Ascending aorta (tissue), 2 donors: ENCODE measurements at regions not wholly inside any gene's neighbourhood (a gene's known extent, or its start where the extent isn't known, plus 50 kb on each side); places are given as distances from the start of the nearest gene placed in this dataset.
"Not testable (repeated sequence)": the region's sequence is repeated elsewhere in the genome, so short reads cannot be mapped to it uniquely, and the experiment has no call there.

Experiments used
- DNase-seq, 2 donors: peaks; one replicate each; pipeline ENCODE4 v3.0.0-alpha.2; 2019; ENCODE audit warnings: low spot score in 2 of 2
- H3K27ac ChIP-seq, 2 donors: fragments of 200-600 bp; sonication (generic); one replicate each; pipeline ENCODE4 v1.5.1; 2016 to 2017; ENCODE audit warnings: mild to moderate bottlenecking in 1 of 2
- H3K27me3 ChIP-seq: fragments of 200-600 bp; sonication (generic); one replicate; pipeline ENCODE4 v1.5.1; 2017
- H3K36me3 ChIP-seq, 2 donors: fragments of 200-600 bp; sonication (generic); one replicate each; pipeline ENCODE4 v1.5.1; 2016
- H3K4me1 ChIP-seq, 2 donors: fragments of 200-600 bp; sonication (generic); one replicate each; pipeline ENCODE4 v1.5.1; 2016 to 2017; ENCODE audit warnings: mild to moderate bottlenecking in 1 of 2
- H3K4me3 ChIP-seq, 2 donors: fragments of 200-600 bp; sonication (generic); one replicate each; pipeline ENCODE4 v1.5.1; 2016 to 2017; ENCODE audit warnings: mild to moderate bottlenecking in 1 of 2
- H3K9me3 ChIP-seq, 2 donors: fragments of 200-600 bp; sonication (generic); one replicate each; pipeline ENCODE4 v1.5.1; 2016
- CTCF ChIP-seq, 3 experiments: fragments of 200-600 bp in 2 of 3; fragments of 450-650 bp in 1 of 3; sonication (generic) in 2 of 3; IDR thresholded peaks; one replicate each; pipeline ENCODE4 v1.5.1; 2016 to 2019; ENCODE audit warnings: antibody characterized with exemption in 3 of 3, mild to moderate bottlenecking in 1 of 3, moderate library complexity in 1 of 3
- intact Hi-C: fragments of 100-400 bp; cut with DNase I; formaldehyde crosslinking; loops from one replicate; pipeline ENCODE4 v1.15.1; 2023

GRCh38 chr4:115491686-115492085 lies 378.3 kb upstream of the NDST4 start:
- TF ChIP-seq CTCF (IDR thresholded peaks at IDR 0.05) = no peak
- intact Hi-C loops = no loop called here

GRCh38 chr4:115489279-115489678 lies 375.9 kb upstream of the NDST4 start:
- Histone ChIP-seq H3K4me3 (no peak overlapping the region), H3K4me1 (no peaks in the 10 kb centered on the region), H3K27me3 (no peaks in the 10 kb centered on the region), H3K36me3 (no peaks in the 10 kb centered on the region), H3K9me3 (no peaks in the 10 kb centered on the region), H3K27ac (no peak overlapping the region)
- intact Hi-C loops = no loop called here
- no peak for DNase-seq
- no peak for TF ChIP-seq CTCF (IDR thresholded peaks at IDR 0.05)

More at GRCh38 chr4:115491686-115492085, 378.3 kb upstream of the NDST4 start:
- Histone ChIP-seq H3K27ac (no peak overlapping the region), H3K27me3 (no peaks in the 10 kb centered on the region), H3K9me3 (no peaks in the 10 kb centered on the region), H3K36me3 (no peaks in the 10 kb centered on the region), H3K4me1 (no peaks in the 10 kb centered on the region), H3K4me3 (no peak overlapping the region)
- no peak for DNase-seq

- Histone ChIP-seq H3K27me3 (no peaks in the 10 kb centered on the region), H3K4me3 (no peak overlapping the region), H3K9me3 (no peaks in the 10 kb centered on the region), H3K36me3 (no peaks in the 10 kb centered on the region), H3K27ac (no peak overlapping the region), H3K4me1 (no peaks in the 10 kb centered on the region)
- no peak for DNase-seq
- intact Hi-C loops = no loop called here
- no peak for TF ChIP-seq CTCF (IDR thresholded peaks at IDR 0.05)
Measured at GRCh38 chr4:115485402-115485801, 372.0 kb upstream of the NDST4 start.

- intact Hi-C loops = no loop called here
- Histone ChIP-seq H3K4me1 (no peaks in the 10 kb centered on the region), H3K9me3 (no peaks in the 10 kb centered on the region), H3K36me3 (no peaks in the 10 kb centered on the region), H3K27me3 (no peaks in the 10 kb centered on the region), H3K4me3 (no peak overlapping the region), H3K27ac (no peak overlapping the region)
- DNase-seq = no peak
- no peak for TF ChIP-seq CTCF (IDR thresholded peaks at IDR 0.05)
Measured at GRCh38 chr4:115484479-115484878, 371.1 kb upstream of the NDST4 start.

GRCh38 chr4:115470763-115471162 lies 357.3 kb upstream of the NDST4 start:
- Histone ChIP-seq H3K9me3 (no peaks in the 10 kb centered on the region), H3K27ac (no peak overlapping the region), H3K4me3 (no peak overlapping the region), H3K36me3 (no peaks in the 10 kb centered on the region), H3K4me1 (no peaks in the 10 kb centered on the region), H3K27me3 (no peaks in the 10 kb centered on the region)
- no peak for DNase-seq
- no peak for TF ChIP-seq CTCF (IDR thresholded peaks at IDR 0.05)
- intact Hi-C loops = no loop called here

GRCh38 chr4:115459301-115459700 lies 345.9 kb upstream of the NDST4 start:
- DNase-seq, H3K36me3 ChIP-seq, H3K4me1 ChIP-seq, intact Hi-C loops, H3K27me3 ChIP-seq, H3K4me3 ChIP-seq, H3K9me3 ChIP-seq, H3K27ac ChIP-seq: not testable (repeated sequence)
